ENCODE measurements at regions not wholly inside any gene's neighbourhood (a gene's known extent, or its start where the extent isn't known, plus 50 kb on each side); places are given as distances from the start of the nearest gene placed in this dataset.

DNA sequence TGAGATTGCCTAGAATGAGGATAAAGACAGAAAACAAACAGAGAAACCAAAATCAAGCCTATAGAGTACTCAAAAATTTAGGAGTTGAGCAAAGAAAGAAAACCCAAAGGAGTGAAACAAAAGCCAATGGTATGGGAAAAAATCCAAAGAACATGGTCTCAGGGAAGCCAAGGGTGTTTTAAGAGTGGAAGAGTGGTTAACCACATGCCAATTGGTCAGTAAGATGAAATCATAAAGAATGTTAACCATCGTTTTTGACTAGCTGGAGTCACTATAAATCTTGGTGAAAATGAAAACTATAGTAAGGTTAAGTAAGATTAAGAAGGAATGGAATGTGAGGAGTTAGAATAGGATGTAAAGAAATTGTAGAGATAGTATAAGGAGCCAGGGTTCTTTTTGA lies 64.7 kb upstream of the RPL34 start:
- no peak overlapping the region for H3K4me3 ChIP-seq (ENCODE audit: low read length)
- DNase-seq (ENCODE audit: low read depth), result no peak
- TF ChIP-seq, protein P1, sequence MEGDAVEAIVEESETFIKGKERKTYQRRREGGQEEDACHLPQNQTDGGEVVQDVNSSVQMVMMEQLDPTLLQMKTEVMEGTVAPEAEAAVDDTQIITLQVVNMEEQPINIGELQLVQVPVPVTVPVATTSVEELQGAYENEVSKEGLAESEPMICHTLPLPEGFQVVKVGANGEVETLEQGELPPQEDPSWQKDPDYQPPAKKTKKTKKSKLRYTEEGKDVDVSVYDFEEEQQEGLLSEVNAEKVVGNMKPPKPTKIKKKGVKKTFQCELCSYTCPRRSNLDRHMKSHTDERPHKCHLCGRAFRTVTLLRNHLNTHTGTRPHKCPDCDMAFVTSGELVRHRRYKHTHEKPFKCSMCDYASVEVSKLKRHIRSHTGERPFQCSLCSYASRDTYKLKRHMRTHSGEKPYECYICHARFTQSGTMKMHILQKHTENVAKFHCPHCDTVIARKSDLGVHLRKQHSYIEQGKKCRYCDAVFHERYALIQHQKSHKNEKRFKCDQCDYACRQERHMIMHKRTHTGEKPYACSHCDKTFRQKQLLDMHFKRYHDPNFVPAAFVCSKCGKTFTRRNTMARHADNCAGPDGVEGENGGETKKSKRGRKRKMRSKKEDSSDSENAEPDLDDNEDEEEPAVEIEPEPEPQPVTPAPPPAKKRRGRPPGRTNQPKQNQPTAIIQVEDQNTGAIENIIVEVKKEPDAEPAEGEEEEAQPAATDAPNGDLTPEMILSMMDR (conservative IDR thresholded peaks at IDR 0.05; ENCODE audit: low read depth, low read length), result no peak

DNA sequence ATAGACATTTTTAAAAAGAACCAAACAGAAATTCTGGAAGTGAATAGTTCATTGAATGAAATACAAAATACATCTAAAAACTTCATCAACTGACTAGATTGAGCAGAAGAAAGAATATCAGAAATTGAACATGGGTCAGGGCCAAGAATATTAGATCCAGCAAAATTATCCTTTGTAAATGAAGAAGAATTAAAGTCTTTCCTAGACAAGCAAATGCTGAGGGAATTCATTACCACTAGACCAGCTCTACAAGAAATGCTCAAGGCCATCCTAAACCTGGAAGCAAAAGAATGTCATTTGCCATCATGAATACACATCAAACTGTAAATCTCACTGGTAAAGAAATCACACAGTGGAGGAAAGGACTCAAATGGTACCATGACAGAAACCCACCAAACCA lies 72.7 kb upstream of the RPL34 start:
- DNase-seq (ENCODE audit: low read depth), result no peak
- TF ChIP-seq, protein P1 (conservative IDR thresholded peaks at IDR 0.05; ENCODE audit: low read depth, low read length), result no peak
- no peak overlapping the region for H3K4me3 ChIP-seq (ENCODE audit: low read length)

DNA sequence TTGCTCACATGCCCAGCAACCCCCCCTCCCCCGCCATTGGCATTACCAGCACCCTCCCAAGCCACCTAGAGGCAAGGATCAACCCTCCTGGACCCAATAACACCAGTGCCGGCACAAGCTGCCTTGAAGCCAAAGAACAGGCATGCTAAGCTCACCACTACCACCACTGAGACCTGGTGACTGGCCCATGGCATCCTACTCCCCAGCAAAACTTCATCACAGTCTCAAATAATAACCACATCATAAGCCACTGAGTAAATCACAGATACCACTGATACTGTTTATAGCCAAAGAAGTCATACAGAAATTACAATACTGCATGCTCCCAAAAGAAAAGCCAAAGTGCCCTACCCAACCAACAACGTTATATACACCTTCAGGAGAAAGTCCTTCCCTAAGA lies 73.6 kb upstream of the RPL34 start:
- TF ChIP-seq, protein P1 (conservative IDR thresholded peaks at IDR 0.05; ENCODE audit: low read depth, low read length), result no peak
- no peak for DNase-seq (ENCODE audit: low read depth)

DNA sequence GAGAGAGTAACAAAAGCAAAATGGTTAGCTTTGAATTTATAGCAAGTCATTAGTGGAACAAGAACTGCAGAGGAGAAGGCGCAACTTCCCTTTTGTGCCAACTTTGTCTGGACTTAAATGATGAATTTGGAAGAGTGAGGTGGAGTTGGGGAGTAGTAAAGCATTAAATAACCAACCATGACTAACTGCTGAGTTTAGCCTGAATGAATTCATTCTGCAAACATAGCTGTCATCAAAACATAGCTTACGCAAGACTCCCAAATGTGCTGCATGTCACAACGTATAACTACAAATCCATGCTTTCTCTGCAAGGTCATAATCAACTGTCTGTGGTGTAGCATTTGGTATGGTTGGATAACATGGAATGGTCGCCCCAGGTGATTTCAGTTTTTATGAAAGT lies 75.9 kb upstream of the RPL34 start:
- TF ChIP-seq, protein P1 (conservative IDR thresholded peaks at IDR 0.05; ENCODE audit: low read depth, low read length), result no peak
- no peak overlapping the region for H3K4me3 ChIP-seq (ENCODE audit: low read length)
- DNase-seq (ENCODE audit: low read depth), result no peak

More for the DNA sequence above, 73.6 kb upstream of the RPL34 start:
- H3K4me3 ChIP-seq (ENCODE audit: low read length), result no peak overlapping the region

DNA sequence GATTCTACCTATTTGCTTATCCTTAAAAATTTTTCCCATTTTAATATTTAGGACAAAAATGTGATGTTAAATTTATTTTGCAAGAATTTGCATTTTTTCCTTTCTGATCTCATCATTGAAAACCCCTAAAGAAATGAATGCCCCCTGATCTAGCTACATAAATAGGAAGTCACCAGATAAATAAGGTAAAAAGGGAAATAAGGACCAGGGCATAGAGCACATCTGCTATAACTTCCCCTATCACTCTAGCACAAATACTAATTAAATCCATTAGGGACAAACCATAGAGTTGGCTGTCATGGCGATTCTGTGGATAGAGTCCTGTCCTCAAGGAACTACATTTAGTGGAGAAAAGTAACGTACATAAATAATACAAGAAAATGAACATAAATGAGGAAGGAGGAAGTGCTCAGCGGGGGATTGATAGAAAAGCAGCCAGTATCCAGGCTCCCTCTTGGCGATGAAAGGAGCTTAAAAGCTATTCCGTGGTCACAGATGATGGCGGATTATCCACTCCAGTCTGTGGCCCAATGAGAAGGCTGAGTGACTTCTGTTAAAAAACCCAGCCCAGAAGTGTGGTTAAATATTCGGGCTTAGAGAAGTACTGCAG lies 76.9 kb upstream of the RPL34 start:
- TF ChIP-seq, protein P1 (conservative IDR thresholded peaks at IDR 0.05; ENCODE audit: low read depth, low read length), result no peak
- no peak overlapping the region for H3K4me3 ChIP-seq (ENCODE audit: low read length)
- no peak for DNase-seq (ENCODE audit: low read depth)

DNA sequence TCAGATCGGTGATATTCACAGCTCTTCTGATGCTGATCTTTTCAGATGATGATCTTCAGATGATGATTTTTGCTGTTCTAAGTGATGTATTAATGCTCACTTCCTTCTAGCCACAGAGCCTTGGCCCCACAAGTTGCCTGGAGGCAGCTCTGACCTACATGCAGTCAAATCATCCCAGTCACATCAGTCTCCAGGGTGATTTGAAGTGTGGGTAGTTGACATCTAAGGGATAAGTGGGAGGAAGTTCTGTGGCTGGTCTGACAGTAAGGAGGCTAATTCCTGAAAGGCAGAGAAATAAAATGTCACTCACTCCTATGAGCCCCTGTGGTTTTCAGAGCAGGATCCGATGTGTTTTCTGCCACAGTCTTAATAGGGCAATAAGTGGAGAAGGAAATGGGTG lies 79.8 kb upstream of the RPL34 start:
- no peak overlapping the region for H3K4me3 ChIP-seq (ENCODE audit: low read length)
- no peak for DNase-seq (ENCODE audit: low read depth)
- TF ChIP-seq, protein P1 (conservative IDR thresholded peaks at IDR 0.05; ENCODE audit: low read depth, low read length), result no peak

DNA sequence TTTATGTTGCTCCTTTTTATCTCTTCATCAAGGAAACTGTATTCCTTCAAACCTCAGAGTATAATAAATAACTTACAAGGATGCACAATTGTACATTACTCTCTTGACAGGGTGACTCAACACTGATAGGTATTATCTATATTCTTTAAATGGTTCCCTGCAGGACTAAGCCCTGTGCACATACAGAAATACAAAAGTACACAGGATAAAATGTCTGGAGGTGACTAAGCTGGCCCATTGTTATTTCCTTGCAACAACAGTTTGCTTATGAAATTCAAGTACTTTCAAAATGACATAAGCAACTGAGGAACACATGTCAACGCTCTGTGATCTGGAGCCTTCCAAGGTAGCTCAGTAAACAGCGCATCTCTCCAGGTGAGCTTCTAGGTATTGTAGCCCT lies 83.8 kb upstream of the RPL34 start:
- H3K4me3 ChIP-seq (ENCODE audit: low read length), result no peak overlapping the region
- no peak for DNase-seq (ENCODE audit: low read depth)
- TF ChIP-seq, protein P1 (conservative IDR thresholded peaks at IDR 0.05; ENCODE audit: low read depth, low read length), result no peak
